ENCODE measurements at regions not wholly inside any gene's neighbourhood (a gene's known extent, or its start where the extent isn't known, plus 50 kb on each side); places are given as distances from the start of the nearest gene placed in this dataset.

DNA sequence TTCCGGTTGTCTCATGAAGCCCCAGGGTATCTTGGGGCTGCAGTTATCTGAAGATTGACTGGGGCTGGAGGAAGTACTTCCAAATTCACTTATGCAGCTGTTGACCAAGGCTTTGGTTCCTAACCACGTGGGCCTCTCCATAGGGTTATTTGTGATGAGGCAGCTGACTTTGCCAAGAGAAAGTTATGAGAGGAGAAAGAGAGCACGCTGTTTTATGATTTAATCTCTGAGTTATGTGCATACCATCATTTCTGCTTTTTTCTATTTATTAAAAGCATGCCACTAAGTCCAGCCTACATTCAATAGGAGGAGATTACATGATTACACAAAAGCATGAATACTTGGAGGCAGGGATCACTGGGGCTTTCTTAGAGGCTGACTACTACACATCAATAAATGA is 215.5 kb downstream of the NHLRC3 start:
- H3K27ac ChIP-seq (ENCODE audit: poor library complexity, severe bottlenecking), result no peak overlapping the region
- no peaks in the 10 kb centered on the region for H3K36me3 ChIP-seq (ENCODE audit: low read depth)
- no peak for DNase-seq (ENCODE audit: low spot score)
- no peaks in the 10 kb centered on the region for H3K27me3 ChIP-seq (ENCODE audit: insufficient read depth, poor library complexity, severe bottlenecking)
- no peak overlapping the region for H3K4me3 ChIP-seq (ENCODE audit: severe bottlenecking)
- H3K4me1 ChIP-seq (ENCODE audit: insufficient read depth, poor library complexity, severe bottlenecking), result no peaks in the 10 kb centered on the region
- no peak for TF ChIP-seq CTCF (IDR thresholded peaks at IDR 0.05; ENCODE audit: poor library complexity, severe bottlenecking)
- no peak for ATAC-seq (ENCODE audit: low read depth)
- H3K9me3 ChIP-seq (ENCODE audit: severe bottlenecking), result no peaks in the 10 kb centered on the region

DNA sequence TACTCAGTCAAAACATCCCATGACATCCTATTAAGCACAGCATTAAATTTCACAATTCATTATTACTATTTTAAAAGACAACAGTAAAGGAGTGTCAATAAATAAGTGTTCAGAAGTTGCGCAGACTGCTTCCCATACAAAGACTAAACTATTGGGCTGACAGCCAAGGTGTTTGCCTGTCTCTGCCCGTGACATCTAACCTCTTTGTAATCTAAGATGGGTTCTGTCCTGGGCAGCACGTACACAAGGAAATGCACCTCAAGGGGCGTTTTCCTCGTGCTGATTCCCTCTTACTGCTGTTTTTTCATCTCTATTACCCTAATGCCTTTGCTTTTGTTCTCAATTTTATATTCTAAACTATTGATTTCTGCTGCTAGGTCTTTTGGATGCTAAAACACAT is 216.3 kb downstream of the NHLRC3 start:
- TF ChIP-seq CTCF (IDR thresholded peaks at IDR 0.05; ENCODE audit: poor library complexity, severe bottlenecking), result no peak
- ATAC-seq (ENCODE audit: low read depth), result no peak

DNA sequence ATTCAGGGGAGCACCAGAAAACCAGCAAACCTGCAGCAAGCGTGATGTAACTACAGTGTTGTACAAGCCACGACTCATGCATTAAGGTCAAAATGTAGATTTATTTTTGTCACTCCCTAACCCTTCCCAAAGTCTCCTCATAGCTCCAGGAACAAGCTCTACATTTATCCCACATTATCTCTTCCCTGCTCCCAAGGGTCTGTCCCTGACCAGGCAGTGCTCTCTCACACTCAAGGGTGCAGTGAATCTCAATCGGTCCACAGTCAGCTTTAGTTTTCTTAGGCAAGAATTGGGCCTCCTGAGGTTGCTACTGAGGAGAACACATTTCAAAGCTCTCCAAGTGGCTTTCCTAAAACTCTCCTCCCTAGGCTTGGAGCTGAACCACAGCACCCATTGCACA is 219.4 kb downstream of the NHLRC3 start:
- no peaks in the 10 kb centered on the region for H3K27me3 ChIP-seq (ENCODE audit: insufficient read depth, poor library complexity, severe bottlenecking)
- no peaks in the 10 kb centered on the region for H3K9me3 ChIP-seq (ENCODE audit: severe bottlenecking)
- no peak overlapping the region for H3K4me3 ChIP-seq (ENCODE audit: severe bottlenecking)
- ATAC-seq (ENCODE audit: low read depth) (no peak), DNase-seq (ENCODE audit: low spot score) (no peak)
- H3K27ac ChIP-seq (ENCODE audit: poor library complexity, severe bottlenecking), result no peak overlapping the region
- no peaks in the 10 kb centered on the region for H3K36me3 ChIP-seq (ENCODE audit: low read depth)
- TF ChIP-seq CTCF (IDR thresholded peaks at IDR 0.05; ENCODE audit: poor library complexity, severe bottlenecking), result no peak
- H3K4me1 ChIP-seq (ENCODE audit: insufficient read depth, poor library complexity, severe bottlenecking), result no peaks in the 10 kb centered on the region

More for the DNA sequence above, 216.3 kb downstream of the NHLRC3 start:
- no peak overlapping the region for H3K4me3 ChIP-seq (ENCODE audit: severe bottlenecking)
- H3K27me3 ChIP-seq (ENCODE audit: insufficient read depth, poor library complexity, severe bottlenecking), result no peaks in the 10 kb centered on the region
- DNase-seq (ENCODE audit: low spot score), result no peak
- no peak overlapping the region for H3K27ac ChIP-seq (ENCODE audit: poor library complexity, severe bottlenecking)
- no peaks in the 10 kb centered on the region for H3K36me3 ChIP-seq (ENCODE audit: low read depth)
- no peaks in the 10 kb centered on the region for H3K4me1 ChIP-seq (ENCODE audit: insufficient read depth, poor library complexity, severe bottlenecking)
- H3K9me3 ChIP-seq (ENCODE audit: severe bottlenecking), result no peaks in the 10 kb centered on the region

DNA sequence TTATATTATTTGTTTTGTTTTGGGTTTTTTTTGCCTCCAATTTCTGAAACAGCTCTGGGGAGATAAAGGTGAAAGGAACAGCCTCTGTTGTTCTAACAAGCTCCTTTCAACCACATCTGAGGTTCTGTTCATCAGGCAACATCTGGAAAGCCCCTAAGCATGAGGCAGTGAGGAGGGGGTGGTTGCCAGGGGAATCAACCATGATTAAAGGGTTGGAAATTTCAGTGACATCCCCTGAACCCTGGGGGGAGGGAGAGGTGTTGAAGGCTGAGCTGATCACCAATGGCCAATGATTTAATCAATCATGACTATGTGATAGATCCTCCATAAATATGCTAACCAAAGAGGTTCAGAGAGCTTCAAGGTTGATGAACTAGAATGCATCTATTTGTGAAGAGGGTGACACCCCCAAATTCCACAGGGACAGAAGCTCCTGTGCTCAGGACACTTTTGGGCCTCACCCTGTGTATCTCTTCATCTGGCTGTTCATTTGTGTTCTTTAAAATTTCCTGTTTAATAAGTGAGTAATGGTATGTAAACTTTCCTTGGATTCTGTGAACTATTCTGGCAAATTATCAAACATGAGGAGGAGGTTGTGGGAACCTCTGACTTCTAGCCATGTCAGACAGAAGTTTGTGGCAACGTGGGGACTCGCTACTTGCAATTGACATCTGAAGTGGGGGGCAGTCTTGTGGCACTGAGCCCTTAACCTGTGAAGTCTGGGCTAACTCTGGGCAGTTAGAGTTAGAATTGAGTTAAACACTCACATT is 221.3 kb downstream of the NHLRC3 start:
- no peak for TF ChIP-seq CTCF (IDR thresholded peaks at IDR 0.05; ENCODE audit: poor library complexity, severe bottlenecking)
- Histone ChIP-seq H3K4me1 (ENCODE audit: insufficient read depth, poor library complexity, severe bottlenecking) (no peaks in the 10 kb centered on the region), H3K36me3 (ENCODE audit: low read depth) (no peaks in the 10 kb centered on the region), H3K9me3 (ENCODE audit: severe bottlenecking) (no peaks in the 10 kb centered on the region), H3K4me3 (ENCODE audit: severe bottlenecking) (no peak overlapping the region), H3K27ac (ENCODE audit: poor library complexity, severe bottlenecking) (no peak overlapping the region), H3K27me3 (ENCODE audit: insufficient read depth, poor library complexity, severe bottlenecking) (no peaks in the 10 kb centered on the region)
- ATAC-seq (ENCODE audit: low read depth), result no peak
- DNase-seq (ENCODE audit: low spot score), result no peak

DNA sequence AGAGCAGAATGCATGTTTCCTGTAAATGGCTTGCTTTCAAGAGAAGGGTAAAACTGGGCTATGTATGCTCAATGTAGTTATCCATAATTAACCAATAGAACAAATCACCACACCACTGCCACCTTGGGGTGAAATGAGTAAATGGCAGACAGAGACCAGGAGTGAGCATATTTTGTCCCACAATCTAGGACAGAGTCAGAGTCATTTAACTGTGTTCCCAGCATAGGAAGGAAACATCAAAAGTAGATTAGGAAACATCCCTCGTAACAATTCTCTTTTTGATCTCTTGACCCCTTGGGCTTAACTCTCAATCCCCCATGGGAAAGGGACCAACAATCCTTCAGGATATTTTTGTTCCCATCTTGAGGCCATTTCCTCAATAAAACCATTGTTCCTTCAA is 224.8 kb downstream of the NHLRC3 start:
- Histone ChIP-seq H3K27ac (ENCODE audit: poor library complexity, severe bottlenecking) (no peak overlapping the region), H3K9me3 (ENCODE audit: severe bottlenecking) (no peaks in the 10 kb centered on the region), H3K4me1 (ENCODE audit: insufficient read depth, poor library complexity, severe bottlenecking) (no peaks in the 10 kb centered on the region), H3K36me3 (ENCODE audit: low read depth) (no peaks in the 10 kb centered on the region), H3K27me3 (ENCODE audit: insufficient read depth, poor library complexity, severe bottlenecking) (no peaks in the 10 kb centered on the region), H3K4me3 (ENCODE audit: severe bottlenecking) (no peak overlapping the region)
- ATAC-seq (ENCODE audit: low read depth) (peak; percentile 75), DNase-seq (ENCODE audit: low spot score) (no peak)
- peak; percentile 72 for TF ChIP-seq CTCF (IDR thresholded peaks at IDR 0.05; ENCODE audit: poor library complexity, severe bottlenecking)
